HepG2 (cell line): ENCODE measurements at regions not wholly inside any gene's neighbourhood (a gene's known extent, or its start where the extent isn't known, plus 50 kb on each side); places are given as distances from the start of the nearest gene placed in this dataset.

ENCODE experiments used
- EED ChIP-seq: sonication (generic); formaldehyde crosslinking; IDR thresholded peaks from 2 replicates; pipeline ENCODE4 v1.5.0; 2020; ENCODE audit warnings: mild to moderate bottlenecking, missing genetic modification reagents
- EP300 ChIP-seq, 3 experiments: sonication (generic) in 1 of 3; formaldehyde crosslinking in 1 of 3; IDR thresholded peaks; 2 replicates each; pipeline versions ENCODE4 v1.5.1 to v1.6.1; 2011 to 2020; ENCODE audit warnings: low read depth in 2 of 3, low read length in 2 of 3, borderline replicate concordance in 1 of 3, improper control_type of control experiment in 1 of 3, mild to moderate bottlenecking in 1 of 3, missing genetic modification reagents in 1 of 3, moderate library complexity in 1 of 3
- HDAC2 ChIP-seq: sonication (generic); formaldehyde crosslinking; IDR thresholded peaks from 2 replicates; pipeline ENCODE4 v1.4.0; 2020; ENCODE audit warnings: missing genetic modification reagents
- MAZ ChIP-seq, 2 experiments: sonication (generic) in 1 of 2; formaldehyde crosslinking in 1 of 2; IDR thresholded peaks; 2 replicates each; pipeline versions ENCODE4 v1.5.0 to v1.6.1; 2012 to 2020; ENCODE audit warnings: low read depth in 2 of 2, mild to moderate bottlenecking in 2 of 2, borderline replicate concordance in 1 of 2, improper control_type of control experiment in 1 of 2, low read length in 1 of 2, missing genetic modification reagents in 1 of 2, moderate library complexity in 1 of 2
- NKX3-1 ChIP-seq: sonication (generic); formaldehyde crosslinking; IDR thresholded peaks from 2 replicates; pipeline ENCODE4 v1.5.0; 2020; ENCODE audit warnings: missing genetic modification reagents
- POLR2AphosphoS5 ChIP-seq: IDR thresholded peaks from 2 replicates; pipeline ENCODE4 v1.6.1; 2012; ENCODE audit warnings: low read depth, low read length
- RBM39 ChIP-seq: fragments of 200-400 bp; formaldehyde crosslinking; IDR thresholded peaks from one replicate; pipeline ENCODE4 v1.6.1; 2018; ENCODE audit warnings: antibody characterized with exemption, mild to moderate bottlenecking, low read depth, low read length; ENCODE audit not compliant: poor library complexity, severe bottlenecking
- ZNF558 ChIP-seq: sonication (generic); formaldehyde crosslinking; IDR thresholded peaks from 2 replicates; pipeline ENCODE4 v1.9.0; 2022; ENCODE audit warnings: mild to moderate bottlenecking, missing genetic modification reagents, borderline replicate concordance
- ZNF746 ChIP-seq: sonication (generic); formaldehyde crosslinking; IDR thresholded peaks from 2 replicates; pipeline ENCODE4 v1.8.0; 2022; ENCODE audit warnings: mild to moderate bottlenecking, missing genetic modification reagents
- TF ChIP-seq, protein P1 (sequence below): sonication (generic); formaldehyde crosslinking; IDR thresholded peaks from 2 replicates; pipeline ENCODE4 v1.4.0; 2020; ENCODE audit warnings: low read depth, mild to moderate bottlenecking, missing genetic modification reagents
- TF ChIP-seq, protein P2 (sequence below): sonication (generic); formaldehyde crosslinking; IDR thresholded peaks from 2 replicates; pipeline ENCODE4 v1.4.0; 2020; ENCODE audit warnings: missing genetic modification reagents, borderline replicate concordance
- TF ChIP-seq, protein P3 (sequence below): IDR thresholded peaks from 2 replicates; pipeline ENCODE4 v1.6.1; 2012; ENCODE audit warnings: low read length, improper control_type of control experiment
- TF ChIP-seq, protein P4 (sequence below): fragments of 450-650 bp; IDR thresholded peaks from 2 replicates; pipeline ENCODE4 v1.6.1; 2017; ENCODE audit warnings: mild to moderate bottlenecking

DNA sequence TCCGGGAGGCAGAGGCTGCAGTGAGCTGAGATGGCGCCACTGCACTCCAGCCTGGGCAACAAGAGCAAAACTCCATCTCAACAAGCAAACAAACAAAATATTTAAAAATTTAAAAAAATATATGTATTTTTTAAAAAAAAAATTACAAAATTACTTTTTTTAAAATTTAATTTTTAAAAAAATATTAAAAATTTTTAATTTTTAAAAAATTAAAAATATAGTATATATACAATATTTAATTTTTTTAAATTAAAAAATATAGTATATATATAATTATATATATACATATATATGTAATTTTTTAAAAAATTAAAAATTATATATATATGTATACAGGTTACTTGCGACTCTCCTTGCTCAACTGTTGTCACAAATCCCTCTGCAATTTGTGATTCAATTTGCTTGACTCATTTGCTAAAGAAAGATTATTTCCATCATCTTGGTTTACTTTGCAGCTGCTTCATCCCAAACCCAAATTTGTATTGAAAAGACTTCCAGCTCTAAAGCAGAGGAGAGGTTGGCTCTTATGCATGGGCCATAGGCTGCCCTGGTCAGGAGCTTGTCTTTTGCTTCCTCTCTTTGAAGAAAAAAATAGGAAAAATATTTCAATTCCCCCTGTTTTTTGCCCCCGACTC lies 247.4 kb upstream of the IRX3 start:
- no peak for TF ChIP-seq ZNF558
- no peak for TF ChIP-seq ZNF746 (CRISPR knock-in tag)
- TF ChIP-seq EED (CRISPR knock-in tag): no peak
- no peak for TF ChIP-seq HDAC2 (CRISPR knock-in tag)
- TF ChIP-seq NKX3-1 (CRISPR knock-in tag): no peak
- TF ChIP-seq, protein P1, sequence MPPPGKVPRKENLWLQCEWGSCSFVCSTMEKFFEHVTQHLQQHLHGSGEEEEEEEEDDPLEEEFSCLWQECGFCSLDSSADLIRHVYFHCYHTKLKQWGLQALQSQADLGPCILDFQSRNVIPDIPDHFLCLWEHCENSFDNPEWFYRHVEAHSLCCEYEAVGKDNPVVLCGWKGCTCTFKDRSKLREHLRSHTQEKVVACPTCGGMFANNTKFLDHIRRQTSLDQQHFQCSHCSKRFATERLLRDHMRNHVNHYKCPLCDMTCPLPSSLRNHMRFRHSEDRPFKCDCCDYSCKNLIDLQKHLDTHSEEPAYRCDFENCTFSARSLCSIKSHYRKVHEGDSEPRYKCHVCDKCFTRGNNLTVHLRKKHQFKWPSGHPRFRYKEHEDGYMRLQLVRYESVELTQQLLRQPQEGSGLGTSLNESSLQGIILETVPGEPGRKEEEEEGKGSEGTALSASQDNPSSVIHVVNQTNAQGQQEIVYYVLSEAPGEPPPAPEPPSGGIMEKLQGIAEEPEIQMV (CRISPR knock-in tag): no peak
- no peak for TF ChIP-seq MAZ (IDR thresholded peaks at IDR 0.05; ENCODE audit: borderline replicate concordance, low read depth, low read length)
- TF ChIP-seq MAZ (CRISPR knock-in tag; IDR thresholded peaks at IDR 0.05; ENCODE audit: low read depth): no peak
- TF ChIP-seq POLR2AphosphoS5: no peak
- no peak for TF ChIP-seq EP300 (IDR thresholded peaks at IDR 0.05; ENCODE audit: low read depth in 2 of 2, low read length in 2 of 2)
- no peak for TF ChIP-seq EP300 (CRISPR knock-in tag; IDR thresholded peaks at IDR 0.05; ENCODE audit: borderline replicate concordance)
- TF ChIP-seq RBM39: no peak
- TF ChIP-seq, protein P2, sequence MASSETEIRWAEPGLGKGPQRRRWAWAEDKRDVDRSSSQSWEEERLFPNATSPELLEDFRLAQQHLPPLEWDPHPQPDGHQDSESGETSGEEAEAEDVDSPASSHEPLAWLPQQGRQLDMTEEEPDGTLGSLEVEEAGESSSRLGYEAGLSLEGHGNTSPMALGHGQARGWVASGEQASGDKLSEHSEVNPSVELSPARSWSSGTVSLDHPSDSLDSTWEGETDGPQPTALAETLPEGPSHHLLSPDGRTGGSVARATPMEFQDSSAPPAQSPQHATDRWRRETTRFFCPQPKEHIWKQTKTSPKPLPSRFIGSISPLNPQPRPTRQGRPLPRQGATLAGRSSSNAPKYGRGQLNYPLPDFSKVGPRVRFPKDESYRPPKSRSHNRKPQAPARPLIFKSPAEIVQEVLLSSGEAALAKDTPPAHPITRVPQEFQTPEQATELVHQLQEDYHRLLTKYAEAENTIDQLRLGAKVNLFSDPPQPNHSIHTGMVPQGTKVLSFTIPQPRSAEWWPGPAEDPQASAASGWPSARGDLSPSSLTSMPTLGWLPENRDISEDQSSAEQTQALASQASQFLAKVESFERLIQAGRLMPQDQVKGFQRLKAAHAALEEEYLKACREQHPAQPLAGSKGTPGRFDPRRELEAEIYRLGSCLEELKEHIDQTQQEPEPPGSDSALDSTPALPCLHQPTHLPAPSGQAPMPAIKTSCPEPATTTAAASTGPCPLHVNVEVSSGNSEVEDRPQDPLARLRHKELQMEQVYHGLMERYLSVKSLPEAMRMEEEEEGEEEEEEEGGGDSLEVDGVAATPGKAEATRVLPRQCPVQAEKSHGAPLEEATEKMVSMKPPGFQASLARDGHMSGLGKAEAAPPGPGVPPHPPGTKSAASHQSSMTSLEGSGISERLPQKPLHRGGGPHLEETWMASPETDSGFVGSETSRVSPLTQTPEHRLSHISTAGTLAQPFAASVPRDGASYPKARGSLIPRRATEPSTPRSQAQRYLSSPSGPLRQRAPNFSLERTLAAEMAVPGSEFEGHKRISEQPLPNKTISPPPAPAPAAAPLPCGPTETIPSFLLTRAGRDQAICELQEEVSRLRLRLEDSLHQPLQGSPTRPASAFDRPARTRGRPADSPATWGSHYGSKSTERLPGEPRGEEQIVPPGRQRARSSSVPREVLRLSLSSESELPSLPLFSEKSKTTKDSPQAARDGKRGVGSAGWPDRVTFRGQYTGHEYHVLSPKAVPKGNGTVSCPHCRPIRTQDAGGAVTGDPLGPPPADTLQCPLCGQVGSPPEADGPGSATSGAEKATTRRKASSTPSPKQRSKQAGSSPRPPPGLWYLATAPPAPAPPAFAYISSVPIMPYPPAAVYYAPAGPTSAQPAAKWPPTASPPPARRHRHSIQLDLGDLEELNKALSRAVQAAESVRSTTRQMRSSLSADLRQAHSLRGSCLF (CRISPR knock-in tag): no peak
- TF ChIP-seq, protein P3, sequence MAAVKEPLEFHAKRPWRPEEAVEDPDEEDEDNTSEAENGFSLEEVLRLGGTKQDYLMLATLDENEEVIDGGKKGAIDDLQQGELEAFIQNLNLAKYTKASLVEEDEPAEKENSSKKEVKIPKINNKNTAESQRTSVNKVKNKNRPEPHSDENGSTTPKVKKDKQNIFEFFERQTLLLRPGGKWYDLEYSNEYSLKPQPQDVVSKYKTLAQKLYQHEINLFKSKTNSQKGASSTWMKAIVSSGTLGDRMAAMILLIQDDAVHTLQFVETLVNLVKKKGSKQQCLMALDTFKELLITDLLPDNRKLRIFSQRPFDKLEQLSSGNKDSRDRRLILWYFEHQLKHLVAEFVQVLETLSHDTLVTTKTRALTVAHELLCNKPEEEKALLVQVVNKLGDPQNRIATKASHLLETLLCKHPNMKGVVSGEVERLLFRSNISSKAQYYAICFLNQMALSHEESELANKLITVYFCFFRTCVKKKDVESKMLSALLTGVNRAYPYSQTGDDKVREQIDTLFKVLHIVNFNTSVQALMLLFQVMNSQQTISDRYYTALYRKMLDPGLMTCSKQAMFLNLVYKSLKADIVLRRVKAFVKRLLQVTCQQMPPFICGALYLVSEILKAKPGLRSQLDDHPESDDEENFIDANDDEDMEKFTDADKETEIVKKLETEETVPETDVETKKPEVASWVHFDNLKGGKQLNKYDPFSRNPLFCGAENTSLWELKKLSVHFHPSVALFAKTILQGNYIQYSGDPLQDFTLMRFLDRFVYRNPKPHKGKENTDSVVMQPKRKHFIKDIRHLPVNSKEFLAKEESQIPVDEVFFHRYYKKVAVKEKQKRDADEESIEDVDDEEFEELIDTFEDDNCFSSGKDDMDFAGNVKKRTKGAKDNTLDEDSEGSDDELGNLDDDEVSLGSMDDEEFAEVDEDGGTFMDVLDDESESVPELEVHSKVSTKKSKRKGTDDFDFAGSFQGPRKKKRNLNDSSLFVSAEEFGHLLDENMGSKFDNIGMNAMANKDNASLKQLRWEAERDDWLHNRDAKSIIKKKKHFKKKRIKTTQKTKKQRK: no peak
- TF ChIP-seq, protein P4, sequence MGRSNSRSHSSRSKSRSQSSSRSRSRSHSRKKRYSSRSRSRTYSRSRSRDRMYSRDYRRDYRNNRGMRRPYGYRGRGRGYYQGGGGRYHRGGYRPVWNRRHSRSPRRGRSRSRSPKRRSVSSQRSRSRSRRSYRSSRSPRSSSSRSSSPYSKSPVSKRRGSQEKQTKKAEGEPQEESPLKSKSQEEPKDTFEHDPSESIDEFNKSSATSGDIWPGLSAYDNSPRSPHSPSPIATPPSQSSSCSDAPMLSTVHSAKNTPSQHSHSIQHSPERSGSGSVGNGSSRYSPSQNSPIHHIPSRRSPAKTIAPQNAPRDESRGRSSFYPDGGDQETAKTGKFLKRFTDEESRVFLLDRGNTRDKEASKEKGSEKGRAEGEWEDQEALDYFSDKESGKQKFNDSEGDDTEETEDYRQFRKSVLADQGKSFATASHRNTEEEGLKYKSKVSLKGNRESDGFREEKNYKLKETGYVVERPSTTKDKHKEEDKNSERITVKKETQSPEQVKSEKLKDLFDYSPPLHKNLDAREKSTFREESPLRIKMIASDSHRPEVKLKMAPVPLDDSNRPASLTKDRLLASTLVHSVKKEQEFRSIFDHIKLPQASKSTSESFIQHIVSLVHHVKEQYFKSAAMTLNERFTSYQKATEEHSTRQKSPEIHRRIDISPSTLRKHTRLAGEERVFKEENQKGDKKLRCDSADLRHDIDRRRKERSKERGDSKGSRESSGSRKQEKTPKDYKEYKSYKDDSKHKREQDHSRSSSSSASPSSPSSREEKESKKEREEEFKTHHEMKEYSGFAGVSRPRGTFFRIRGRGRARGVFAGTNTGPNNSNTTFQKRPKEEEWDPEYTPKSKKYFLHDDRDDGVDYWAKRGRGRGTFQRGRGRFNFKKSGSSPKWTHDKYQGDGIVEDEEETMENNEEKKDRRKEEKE: no peak
